Tibial artery (tissue), 4 donors: ENCODE measurements at regions not wholly inside any gene's neighbourhood (a gene's known extent, or its start where the extent isn't known, plus 50 kb on each side); places are given as distances from the start of the nearest gene placed in this dataset.

Experiments
- DNase-seq, 2 donors: peaks; one replicate each; pipeline ENCODE4 v3.0.0-alpha.2; 2019
- H3K27ac ChIP-seq, 2 donors: fragments of 200-600 bp; sonication (generic) in 1 of 2; 1 replicate in 1 of 2; 2 replicates in 1 of 2; pipeline ENCODE4 v1.5.1; 2018 to 2019; ENCODE audit warnings: mild to moderate bottlenecking in 1 of 2
- H3K27me3 ChIP-seq, 2 donors: fragments of 200-600 bp; sonication (generic) in 1 of 2; one replicate each; pipeline versions ENCODE4 v1.5.1 to v1.6.0; 2016 to 2019
- H3K36me3 ChIP-seq, 3 donors: fragments of 200-600 bp; sonication (generic) in 2 of 3; one replicate each; pipeline ENCODE4 v1.5.1; 2016 to 2019; ENCODE audit warnings: mild to moderate bottlenecking in 2 of 3
- H3K4me1 ChIP-seq, 4 donors: fragments of 200-600 bp; sonication (generic) in 2 of 4; 1 replicate in 3 of 4; 2 replicates in 1 of 4; pipeline ENCODE4 v1.5.1; 2016 to 2019
- H3K4me3 ChIP-seq, 2 donors: fragments of 200-600 bp; sonication (generic) in 1 of 2; 1 replicate in 1 of 2; 2 replicates in 1 of 2; pipeline ENCODE4 v1.5.1; 2018 to 2019; ENCODE audit warnings: mild to moderate bottlenecking in 2 of 2
- H3K9me3 ChIP-seq, 3 donors: fragments of 200-600 bp; sonication (generic) in 1 of 3; one replicate each; pipeline ENCODE4 v1.5.1; 2016 to 2019
- CTCF ChIP-seq, 2 experiments: fragments of 200-600 bp in 1 of 2; fragments of 450-650 bp in 1 of 2; IDR thresholded peaks; one replicate each; pipeline ENCODE4 v1.5.1; 2017 to 2019; ENCODE audit warnings: antibody characterized with exemption in 2 of 2, mild to moderate bottlenecking in 1 of 2, moderate library complexity in 1 of 2
- intact Hi-C: fragments of 100-400 bp; cut with DNase I; formaldehyde crosslinking; loops from one replicate; pipeline ENCODE4 v1.15.0; 2023; ENCODE audit warnings: low total_unique reads

GRCh38 chr22:47691152-47691895 lies 928.9 kb downstream of the TBC1D22A start:
- no peak for DNase-seq
- intact Hi-C loops: no loop called here
- Histone ChIP-seq H3K36me3 (no peaks in the 10 kb centered on the region), H3K4me3 (no peak overlapping the region), H3K27ac (no peak overlapping the region), H3K27me3 (no peaks in the 10 kb centered on the region), H3K9me3 (no peaks in the 10 kb centered on the region), H3K4me1 (no peaks in the 10 kb centered on the region)
- no peak for TF ChIP-seq CTCF (IDR thresholded peaks at IDR 0.05)

- no peak for TF ChIP-seq CTCF (IDR thresholded peaks at IDR 0.05)
- no peak overlapping the region for H3K27ac ChIP-seq
- no peaks in the 10 kb centered on the region for H3K9me3 ChIP-seq
- H3K27me3 ChIP-seq: no peaks in the 10 kb centered on the region
- intact Hi-C loops: no loop called here
- H3K36me3 ChIP-seq: no peaks in the 10 kb centered on the region
- H3K4me3 ChIP-seq: no peak overlapping the region
- H3K4me1 ChIP-seq: no peaks in the 10 kb centered on the region
- DNase-seq: no peak
These were observed 928.1 kb downstream of the TBC1D22A start for GRCh38 chr22:47690586-47690985.

GRCh38 chr22:47690166-47690565 lies 927.7 kb downstream of the TBC1D22A start:
- no peaks in the 10 kb centered on the region for H3K9me3 ChIP-seq
- no peaks in the 10 kb centered on the region for H3K36me3 ChIP-seq
- TF ChIP-seq CTCF (IDR thresholded peaks at IDR 0.05): no peak
- DNase-seq: no peak
- intact Hi-C loops: no loop called here
- H3K4me3 ChIP-seq: no peak overlapping the region
- no peaks in the 10 kb centered on the region for H3K27me3 ChIP-seq
- no peak overlapping the region for H3K27ac ChIP-seq
- no peaks in the 10 kb centered on the region for H3K4me1 ChIP-seq

GRCh38 chr22:47687776-47688175 lies 925.3 kb downstream of the TBC1D22A start:
- H3K9me3 ChIP-seq: peaks cover 0 to 8% (median 3%) of the 10 kb centered on the region in 3 donors
- intact Hi-C loops: no loop called here
- no peak overlapping the region for H3K27ac ChIP-seq
- no peaks in the 10 kb centered on the region for H3K36me3 ChIP-seq
- no peaks in the 10 kb centered on the region for H3K27me3 ChIP-seq
- H3K4me3 ChIP-seq: no peak overlapping the region
- no peak for DNase-seq
- no peak for TF ChIP-seq CTCF (IDR thresholded peaks at IDR 0.05)
- H3K4me1 ChIP-seq: no peaks in the 10 kb centered on the region

- H3K36me3 ChIP-seq: no peaks in the 10 kb centered on the region
- no peak for TF ChIP-seq CTCF (IDR thresholded peaks at IDR 0.05)
- no peaks in the 10 kb centered on the region for H3K4me1 ChIP-seq
- intact Hi-C loops: no loop called here
- no peak overlapping the region for H3K4me3 ChIP-seq
- DNase-seq: no peak
- H3K27me3 ChIP-seq: no peaks in the 10 kb centered on the region
- no peak overlapping the region for H3K27ac ChIP-seq
- H3K9me3 ChIP-seq: peaks cover 0 to 8% (median 3%) of the 10 kb centered on the region in 3 donors
These were observed 924.9 kb downstream of the TBC1D22A start for GRCh38 chr22:47687346-47687655.
